GDM1 (cell line): ENCODE measurements at regions not wholly inside any gene's neighbourhood (a gene's known extent, or its start where the extent isn't known, plus 50 kb on each side); places are given as distances from the start of the nearest gene placed in this dataset.

ENCODE experiments used
- DNase-seq: peaks from one replicate; lab custom pipeline; 2025; lab: John Stamatoyannopoulos, UW

DNA sequence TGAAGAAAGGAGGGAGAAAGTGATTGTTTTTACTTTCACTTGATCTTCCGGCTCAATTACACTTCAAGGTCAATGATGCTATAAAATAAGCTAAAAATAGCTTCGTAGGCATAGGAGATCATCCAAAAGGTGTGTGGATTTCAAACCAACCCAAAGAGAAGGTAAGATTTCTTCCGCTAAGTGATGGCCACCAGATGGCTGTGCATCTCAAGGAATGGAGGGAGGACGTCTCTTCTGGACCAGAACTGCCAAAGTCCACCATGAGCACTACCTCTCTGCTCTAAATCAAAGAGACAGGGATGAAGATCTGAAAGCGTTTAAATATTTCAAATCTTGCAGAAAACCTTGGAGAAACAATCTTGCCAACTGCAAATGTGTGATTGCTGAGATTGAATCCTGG lies 199.1 kb upstream of the ZPLD1 start:
- no peak for DNase-seq

DNA sequence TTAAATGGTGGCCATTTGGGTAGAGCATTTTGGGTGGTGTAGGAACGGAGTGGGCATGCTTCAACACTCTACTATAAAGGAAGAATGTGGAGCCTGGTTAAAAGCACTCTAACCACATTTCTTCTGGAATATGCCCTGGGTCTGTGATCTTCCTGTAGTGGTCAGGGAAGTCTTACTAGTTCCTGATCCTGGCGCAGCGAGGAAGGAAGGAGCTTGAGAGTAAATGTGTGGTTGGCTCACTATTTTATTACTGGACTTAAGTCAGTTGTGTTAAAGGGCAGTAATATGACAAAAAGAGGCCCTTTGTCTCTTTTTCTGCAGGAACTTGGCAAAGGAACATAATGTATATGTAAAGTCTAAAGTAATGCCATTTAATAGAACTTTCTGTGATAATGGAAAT lies 197.6 kb upstream of the ZPLD1 start:
- DNase-seq, result no peak

DNA sequence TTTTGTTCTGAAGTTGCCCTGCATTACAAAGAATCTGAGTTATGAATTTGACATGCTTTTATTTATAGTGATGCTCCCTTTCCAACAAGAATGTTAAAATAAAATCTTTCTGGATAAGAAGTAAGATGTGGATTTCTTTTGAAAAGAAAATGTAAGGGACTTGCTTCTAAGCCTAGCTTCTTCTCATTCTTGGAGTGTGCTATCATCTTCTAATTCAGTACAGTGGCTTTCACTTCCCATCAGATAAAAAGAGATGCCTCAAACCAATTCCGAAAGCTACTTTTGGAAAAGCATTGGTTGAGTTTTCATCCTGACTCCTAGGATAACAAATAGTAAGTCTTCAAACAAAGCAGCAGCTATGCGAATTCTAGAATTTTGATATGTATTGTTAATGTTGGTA lies 197.0 kb upstream of the ZPLD1 start:
- no peak for DNase-seq

DNA sequence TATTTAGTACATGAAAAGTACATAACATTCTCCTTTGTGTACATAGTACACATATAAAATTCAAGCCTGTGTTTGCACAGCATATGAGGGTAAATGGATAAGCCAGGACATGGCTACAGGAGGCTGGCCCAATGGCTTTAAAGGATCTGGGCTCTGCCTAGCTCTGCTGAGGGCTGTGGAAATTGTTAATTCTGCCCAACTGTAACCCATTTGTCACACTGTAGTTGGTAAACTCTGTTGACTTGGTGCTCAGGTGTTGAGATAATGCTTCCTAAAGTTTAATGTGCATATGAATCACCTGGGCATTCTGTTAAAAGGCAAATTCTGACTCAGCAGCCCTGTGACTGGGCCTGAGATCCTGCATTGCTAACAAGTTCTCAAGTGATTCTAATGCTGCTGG lies 196.5 kb upstream of the ZPLD1 start:
- no peak for DNase-seq

DNA sequence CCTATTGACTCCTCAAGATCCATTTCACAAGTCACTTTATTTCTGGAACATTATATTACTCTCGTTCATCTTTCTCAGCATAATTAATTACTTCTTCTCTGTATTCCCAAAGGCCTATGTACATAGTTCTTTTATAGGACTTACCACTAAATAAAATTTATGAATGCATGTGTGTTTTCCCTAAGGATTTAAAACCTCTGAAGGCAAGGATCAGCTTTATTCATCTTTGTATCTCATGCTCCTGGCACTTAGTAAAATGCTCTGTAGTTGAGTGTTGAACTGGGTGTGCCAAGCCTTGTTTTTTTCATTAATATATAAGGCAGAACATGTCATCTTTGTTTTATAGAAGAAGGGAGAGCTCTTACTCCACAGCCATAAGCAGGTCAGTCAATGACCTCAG lies 194.1 kb upstream of the ZPLD1 start:
- DNase-seq, result no peak

DNA sequence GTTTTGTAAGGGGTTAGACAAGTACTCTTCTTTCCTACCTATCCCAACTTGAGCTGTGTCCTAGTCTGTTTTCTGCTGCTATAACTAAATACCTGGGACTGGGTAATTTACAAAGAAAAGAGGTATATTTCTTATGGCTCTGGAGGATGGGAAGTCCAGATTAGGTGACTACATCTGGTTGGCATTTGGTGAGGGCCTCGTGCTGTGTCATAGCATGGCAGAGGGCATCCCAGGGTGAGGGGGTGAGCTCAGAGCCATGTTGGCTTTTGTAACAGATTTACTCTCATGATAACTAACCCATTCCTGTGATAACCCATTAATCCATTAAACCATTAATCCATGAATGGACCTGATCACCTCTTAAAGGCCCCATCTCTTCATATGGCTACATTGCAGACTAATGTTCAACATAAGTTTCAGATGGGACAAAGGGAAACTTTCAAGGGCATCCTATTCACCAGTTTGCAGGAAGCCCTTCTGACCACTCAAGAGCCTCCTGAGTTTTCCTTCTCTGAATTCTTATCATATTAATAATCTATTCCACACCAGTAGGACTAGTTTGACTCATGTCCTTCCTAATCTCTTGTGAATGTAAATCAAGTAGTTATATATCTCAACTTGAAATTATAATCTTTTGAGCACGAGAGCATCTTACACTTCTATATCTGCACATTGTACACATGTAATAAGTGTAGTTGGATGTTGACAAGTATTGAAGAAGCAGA lies 185.7 kb upstream of the ZPLD1 start:
- no peak for DNase-seq

DNA sequence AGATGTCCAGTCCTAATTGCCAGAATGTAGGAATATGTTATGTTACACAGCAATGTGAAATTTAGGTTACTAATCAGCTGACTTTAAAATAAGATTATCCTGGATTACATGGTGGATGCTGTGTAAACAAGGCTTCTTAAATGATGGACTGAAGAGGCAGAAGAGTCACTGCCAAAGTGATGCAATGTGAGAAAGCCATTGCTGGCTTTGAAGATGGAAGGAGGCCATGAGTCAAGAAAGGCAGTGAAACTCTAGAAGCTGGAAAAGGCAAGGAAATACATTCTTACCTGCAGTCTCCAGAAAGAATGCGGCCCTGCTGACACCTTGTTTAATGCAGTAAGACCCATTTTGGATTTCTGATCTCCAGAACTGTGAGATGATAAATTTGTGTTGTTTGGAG lies 179.1 kb upstream of the ZPLD1 start:
- DNase-seq, result no peak

DNA sequence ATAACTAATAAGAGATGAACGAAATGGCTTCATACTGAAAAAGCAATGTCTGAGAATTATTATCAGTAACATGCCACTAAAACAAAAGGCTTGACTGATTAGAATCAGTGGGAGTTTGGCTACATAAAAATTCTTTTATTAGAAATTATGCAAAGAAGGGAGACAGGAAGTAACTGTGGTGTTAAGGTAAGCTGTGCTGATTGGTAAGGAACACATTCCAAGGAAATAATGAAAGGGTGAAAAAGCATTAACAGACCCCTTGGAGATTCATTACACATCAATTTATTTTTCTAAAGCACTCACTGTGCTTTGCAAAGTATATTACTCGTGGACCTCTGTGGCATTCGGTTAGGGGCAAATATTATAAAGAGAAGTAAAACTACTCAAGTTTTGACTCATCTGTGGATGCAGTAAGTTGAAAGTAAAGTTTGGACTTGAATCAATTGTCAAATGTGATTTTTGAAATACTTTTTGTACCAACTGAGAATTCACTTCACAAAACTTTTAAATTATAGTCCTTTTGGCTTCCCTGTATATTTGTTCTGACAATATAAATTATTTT lies 176.1 kb upstream of the ZPLD1 start:
- no peak for DNase-seq

DNA sequence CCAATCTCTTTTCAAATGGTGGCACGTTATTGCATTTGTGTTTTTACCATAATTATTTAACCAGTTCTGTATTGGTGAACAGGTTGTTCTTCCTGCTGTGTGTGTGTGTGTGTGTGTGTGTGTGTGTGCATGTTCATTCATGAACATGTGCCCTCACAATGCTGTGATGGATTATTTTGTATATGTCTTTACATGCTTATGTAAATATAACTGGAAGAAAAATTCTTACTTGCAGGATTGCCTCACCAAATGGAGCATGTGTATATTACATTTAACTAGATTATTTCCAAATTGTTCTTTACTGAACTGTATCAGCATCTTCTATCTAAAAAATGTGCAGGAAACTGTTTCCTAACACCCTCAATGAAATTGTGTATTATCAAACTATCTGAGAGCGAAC lies 175.2 kb upstream of the ZPLD1 start:
- no peak for DNase-seq

DNA sequence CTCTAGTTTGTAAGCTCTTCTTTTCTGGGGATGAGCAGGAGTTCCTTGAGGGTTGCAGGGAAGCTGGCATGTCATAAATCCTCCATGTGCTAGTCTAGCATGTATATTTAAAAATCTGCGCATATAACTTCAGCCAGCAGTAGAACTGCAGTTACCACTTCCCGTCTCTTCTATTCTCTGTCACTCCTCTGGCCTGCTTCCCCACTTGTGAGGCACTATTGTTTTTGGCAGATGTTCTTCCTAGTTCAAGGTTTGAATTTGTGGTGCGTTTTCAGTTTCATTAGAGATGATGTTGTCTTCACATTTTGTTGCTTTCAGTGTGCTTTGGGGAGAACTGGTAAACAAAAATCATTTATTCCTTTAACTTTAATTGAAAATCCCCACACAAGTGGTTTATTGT lies 169.1 kb upstream of the ZPLD1 start:
- no peak for DNase-seq

DNA sequence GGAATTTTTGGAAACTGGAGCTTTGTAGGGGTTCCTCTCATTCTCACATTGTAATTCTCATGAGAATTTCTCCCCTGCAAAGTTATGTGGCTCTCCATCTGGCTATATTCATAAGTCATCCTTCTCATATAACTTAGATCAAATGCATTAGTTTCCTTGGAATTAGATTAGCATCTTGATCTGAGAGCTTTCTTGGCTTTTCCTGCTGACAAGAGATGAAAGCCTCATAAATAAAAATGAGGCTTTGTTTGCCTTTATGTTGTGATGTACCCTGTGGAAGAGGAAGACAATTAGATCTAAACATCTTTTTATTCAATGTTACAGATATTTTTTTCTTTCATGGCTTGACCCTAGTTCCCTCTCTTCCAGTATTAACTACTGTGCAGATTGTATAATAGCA lies 165.4 kb upstream of the ZPLD1 start:
- DNase-seq, result no peak

DNA sequence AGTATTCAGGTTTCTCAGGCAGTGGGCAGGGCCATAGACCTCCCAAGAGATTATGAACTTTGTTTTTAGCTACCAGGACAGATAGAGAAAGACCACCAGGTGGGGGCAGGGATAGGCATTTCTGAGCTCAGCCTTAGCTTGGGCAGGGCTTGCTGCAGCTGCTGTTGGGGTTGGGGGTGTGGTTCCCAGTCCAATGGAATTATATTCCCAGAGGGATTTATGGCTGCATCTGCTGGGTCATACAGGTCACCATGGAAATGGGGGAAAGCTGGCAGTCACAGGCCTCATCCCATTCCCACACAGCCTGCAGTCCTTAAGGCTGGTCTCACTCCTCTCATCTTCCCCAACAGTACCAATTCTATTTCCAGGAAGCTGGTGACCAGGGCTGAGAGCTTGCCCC lies 144.6 kb upstream of the ZPLD1 start:
- DNase-seq, result no peak

DNA sequence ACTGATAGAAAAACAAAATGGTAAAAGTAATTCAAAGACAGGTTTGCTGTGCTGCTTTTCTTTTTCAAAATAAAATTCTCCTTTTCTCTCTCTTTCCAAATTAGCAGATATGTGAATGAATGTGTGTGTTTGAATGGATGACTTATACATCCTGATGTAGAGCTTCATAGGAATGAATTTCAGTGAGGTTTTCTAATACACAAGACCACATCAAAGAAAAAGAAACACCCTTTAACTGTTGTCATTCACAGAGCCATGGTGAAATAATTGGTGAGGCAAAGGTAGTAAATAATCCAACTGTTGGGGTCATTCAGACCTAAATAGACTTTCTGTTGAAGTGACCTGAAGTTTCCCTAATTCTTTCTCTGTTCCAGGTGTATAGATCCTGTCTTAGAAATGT lies 139.1 kb upstream of the ZPLD1 start:
- DNase-seq, result no peak

DNA sequence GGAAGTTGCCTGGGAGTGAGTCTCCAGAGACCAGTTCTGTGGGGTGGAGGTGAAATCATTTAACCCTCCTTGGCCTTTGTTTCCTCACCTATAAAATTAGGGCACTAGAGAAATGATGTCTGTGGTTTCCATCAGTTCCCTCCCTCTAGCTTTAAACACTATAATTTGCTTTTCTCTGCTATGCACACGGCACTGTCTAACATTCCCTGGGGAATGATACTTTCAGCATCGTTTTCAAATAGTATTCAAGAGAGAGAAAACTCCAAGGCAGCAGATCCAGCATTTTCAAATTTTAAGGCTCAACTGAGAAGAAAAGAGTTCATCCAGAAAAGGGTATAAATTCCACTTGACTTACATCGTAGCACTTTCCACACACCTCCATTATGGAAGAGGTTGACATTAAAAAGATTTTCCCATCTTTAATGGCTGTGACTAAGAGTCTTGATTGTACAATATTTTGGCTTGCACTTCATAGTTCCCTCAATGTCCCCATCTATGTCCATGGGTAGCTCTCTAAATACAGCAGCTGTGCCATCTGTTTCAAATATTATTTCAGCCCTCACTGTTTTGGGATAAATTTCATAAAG lies 137.7 kb upstream of the ZPLD1 start:
- DNase-seq, result no peak

DNA sequence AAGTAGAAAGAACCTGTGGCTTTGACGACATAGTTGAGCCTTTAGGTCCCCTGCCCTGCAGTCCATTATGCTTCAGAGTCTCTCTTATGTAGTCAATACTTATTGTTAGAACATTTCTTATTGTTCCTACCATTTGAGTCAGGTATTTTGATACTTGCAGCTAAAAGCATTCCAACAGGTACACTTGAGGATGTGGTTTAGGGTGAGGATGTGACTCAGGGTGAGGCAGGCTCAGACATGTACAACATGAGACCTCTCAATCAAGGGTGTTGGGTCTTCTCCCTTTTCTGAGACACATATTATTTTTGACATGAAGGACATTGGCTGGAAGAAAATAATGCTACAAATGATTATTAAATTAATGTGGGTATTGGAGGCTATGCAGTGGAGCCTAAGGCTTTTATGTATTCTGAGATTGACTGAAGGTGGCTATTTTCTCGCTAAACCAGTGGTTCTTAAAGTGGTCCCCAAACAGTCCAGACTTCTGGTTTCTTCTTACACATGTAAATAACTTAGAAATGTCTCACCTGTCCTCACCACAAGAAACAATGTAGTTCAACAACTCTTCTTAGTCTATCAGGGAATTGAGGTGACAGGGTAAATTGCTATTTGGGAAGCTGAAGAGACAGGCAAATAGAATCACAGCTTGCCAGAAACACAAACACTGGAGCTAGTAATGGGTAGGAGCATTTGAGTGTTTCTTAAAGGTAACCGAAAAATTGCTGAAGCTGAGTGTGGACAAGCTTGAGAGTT lies 135.5 kb upstream of the ZPLD1 start:
- no peak for DNase-seq

DNA sequence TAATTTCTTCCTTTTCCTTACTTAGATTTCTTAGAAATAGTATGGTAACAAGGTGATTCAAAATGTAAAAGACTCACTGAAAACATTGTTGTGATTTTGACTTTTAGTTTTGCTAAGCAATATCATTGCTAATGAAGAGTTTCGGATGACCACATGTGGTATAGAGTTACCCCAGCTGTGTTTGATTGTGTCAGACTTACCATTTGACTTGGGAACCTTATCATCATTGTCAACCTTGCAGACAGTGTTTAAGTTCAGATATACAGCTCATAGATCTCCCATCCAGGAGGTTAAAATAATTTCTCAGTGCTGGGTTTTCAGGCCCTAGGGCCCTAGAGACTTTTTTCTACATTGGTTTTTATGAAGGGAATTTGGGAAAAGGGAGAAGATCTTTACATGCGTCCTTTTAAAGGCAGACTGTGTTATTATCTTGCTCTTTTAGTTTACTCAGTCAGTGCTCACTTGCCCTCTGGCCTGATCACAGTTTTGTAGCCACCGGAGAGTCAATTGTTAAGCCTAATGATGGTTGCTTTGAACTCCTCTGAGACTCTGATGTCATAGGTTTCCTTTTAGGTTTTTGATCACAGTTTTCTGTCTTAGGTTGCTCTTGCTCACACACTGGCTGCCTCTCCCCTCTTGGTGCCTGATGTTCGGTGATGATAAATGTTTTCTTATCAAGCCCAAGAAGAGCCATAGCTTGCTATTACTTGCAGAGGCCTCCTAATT lies 133.5 kb upstream of the ZPLD1 start:
- DNase-seq, result no peak

DNA sequence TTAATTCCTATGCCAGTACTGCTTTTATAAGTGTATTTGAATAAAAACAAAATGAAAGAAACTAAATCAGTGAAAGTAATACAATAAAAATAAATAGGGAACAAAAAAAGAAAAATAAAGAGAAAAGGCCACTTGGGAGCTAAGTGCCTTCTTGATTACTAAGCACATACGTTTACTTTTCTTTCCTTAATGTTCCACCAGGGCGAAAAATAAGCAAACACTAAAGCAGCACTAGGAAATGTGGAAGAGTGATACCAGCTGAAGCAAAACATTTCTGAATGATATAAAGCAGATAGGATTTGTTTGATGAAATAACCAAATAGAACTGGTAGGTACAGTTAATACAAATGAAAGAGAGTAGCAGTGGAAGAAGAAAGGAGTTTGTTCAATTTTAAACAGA lies 132.8 kb upstream of the ZPLD1 start:
- no peak for DNase-seq

DNA sequence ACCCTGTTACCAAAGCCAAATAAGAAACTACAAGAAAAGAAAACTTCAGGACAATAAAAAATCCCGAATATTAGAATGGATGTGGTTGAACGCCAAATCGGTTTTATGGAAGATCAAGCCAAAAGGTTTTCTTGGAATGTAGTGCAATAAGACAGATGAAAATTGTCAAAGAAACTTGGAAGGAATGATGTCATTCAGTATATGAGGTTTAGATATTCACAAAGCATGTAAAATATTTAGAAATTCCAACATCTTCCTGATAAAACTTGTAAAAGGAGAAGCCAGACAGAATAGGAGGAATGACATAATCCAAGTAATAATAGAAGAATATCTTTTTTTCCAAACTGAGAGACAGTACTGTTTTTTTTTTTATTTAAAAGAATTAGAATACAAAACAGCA lies 130.3 kb upstream of the ZPLD1 start:
- DNase-seq, result no peak

DNA sequence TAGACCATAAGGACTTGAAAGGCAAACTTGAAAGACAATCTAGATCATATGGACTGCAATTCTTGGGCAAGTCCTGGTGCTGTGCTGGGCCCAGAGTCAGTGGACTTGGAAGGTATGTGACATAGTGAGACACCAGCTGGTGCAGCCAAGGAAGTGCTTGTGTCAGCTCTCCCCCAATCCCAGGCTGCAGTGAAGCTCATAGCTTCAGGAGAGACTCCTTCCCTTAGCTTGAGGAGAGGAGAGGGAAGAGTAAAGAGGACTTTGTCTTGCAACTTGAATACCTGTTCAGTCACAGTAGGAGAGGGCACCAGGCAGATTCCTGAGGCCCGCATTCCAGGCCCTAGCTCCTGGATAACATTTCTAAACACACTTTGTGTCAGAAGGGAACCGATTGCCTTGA lies 127.4 kb upstream of the ZPLD1 start:
- DNase-seq, result no peak

DNA sequence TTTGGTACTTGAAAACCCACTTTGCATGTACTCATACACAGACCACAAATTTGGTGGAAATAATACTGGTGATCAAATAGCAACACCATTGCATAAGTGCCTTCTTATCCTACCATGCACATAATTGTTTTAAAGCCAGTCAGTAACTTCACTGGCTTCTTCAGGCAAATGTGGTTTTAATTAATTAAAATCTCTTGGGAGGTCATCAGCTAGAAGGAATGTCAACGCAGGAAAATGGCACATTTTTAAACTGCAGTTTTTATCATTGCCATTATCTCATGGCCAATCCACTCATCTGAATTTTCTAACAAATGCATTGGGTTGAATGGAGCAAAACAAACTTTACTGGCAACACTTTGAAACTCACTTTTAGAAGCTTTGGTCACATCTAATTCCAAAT lies 105.7 kb upstream of the ZPLD1 start:
- DNase-seq, result no peak

DNA sequence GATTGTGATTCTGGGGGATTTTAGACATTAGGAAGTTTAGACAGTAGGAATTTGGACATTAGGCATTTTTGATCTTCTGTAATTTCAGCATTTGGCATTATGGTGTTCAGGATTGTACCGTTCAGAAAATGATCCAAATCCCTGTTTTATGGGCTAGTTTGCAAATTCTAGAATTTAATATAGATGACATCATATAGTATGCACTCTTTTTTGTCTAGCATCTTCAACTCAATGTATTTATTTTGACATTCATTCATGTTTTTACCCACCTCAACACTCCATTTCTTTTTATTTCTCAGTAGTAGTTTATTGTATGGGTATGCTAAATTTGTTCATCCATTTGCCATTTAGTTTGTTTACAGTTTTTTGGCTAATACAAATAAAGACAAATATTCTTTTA lies 105.3 kb upstream of the ZPLD1 start:
- no peak for DNase-seq

DNA sequence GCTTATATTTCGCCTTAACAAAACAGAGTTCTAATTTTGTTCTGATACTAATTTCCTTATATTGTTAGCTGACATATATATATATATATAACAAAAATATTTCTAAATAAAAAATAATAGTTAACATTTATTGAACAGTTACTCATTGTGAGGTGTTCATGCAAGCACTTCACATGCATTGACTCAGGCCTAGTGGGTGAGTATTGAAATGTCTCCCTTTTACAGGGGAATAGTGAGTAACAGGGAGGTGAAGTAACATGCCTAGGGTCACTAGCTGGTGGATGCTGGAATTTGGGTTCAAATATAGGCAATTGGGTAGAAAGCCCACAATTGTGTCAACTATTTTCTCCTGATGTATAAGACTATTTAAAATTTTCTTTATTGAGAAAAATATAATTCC lies 102.6 kb upstream of the ZPLD1 start:
- DNase-seq, result no peak

DNA sequence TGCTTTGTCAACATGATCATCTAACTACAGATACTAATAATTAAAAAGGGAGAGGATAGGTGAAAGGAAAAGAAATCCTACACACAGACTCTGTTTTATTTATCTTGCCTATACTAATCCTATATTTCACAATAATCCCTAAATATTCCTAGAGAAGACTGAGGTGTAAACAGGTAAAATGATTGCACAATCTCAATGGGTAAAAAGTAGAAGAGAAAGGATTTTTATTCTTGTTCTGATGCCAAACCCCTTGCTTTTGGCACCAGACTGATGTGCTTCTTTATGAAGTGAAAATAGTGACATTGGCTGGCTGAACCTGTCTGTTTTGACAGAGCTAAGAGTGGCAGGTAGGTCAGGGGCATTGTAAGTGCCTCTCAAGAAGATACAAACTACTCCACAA lies 101.9 kb upstream of the ZPLD1 start:
- no peak for DNase-seq
